ENCODE measurements at regions not wholly inside any gene's neighbourhood (a gene's known extent, or its start where the extent isn't known, plus 50 kb on each side); places are given as distances from the start of the nearest gene placed in this dataset.

GRCh38 chr2:235162082-235162836 is 210.4 kb downstream of the SH3BP4 start:
- H2AFZ ChIP-seq (ENCODE audit: low read length), result 0 out of 2 replicates have a peak overlapping the region, but pooled peaks have one; percentile 8
- TF ChIP-seq EZH2phosphoT487 (IDR thresholded peaks at IDR 0.05; ENCODE audit: low read length) (no peak), EZH2 (optimal IDR thresholded peaks at IDR 0.05; ENCODE audit: low read depth, low read length) (no peak), CTCF (IDR thresholded peaks at IDR 0.05; ENCODE audit: low read length) (no peak)
- H3K4me2 ChIP-seq (ENCODE audit: low read depth, low read length), result no peak overlapping the region
- no peaks in the 10 kb centered on the region for H4K20me1 ChIP-seq (ENCODE audit: insufficient read depth, low read length)
- no peaks in the 10 kb centered on the region for H3K9me3 ChIP-seq (replicated peaks; ENCODE audit: insufficient read depth, low read length)
- H3K27me3 ChIP-seq (replicated peaks; ENCODE audit: insufficient read depth, low read length), result no peaks in the 10 kb centered on the region
- no peaks in the 10 kb centered on the region for H3K79me2 ChIP-seq (ENCODE audit: low read length)
- H3K36me3 ChIP-seq (replicated peaks; ENCODE audit: insufficient read depth, low read length), result no peaks in the 10 kb centered on the region
- no peaks in the 10 kb centered on the region for H3F3A ChIP-seq (ENCODE audit: insufficient read depth, low read length)
- no peaks in the 10 kb centered on the region for H3K9me2 ChIP-seq (replicated peaks; ENCODE audit: insufficient read depth, low read length)
- H3K27ac ChIP-seq (ENCODE audit: low read length), result no peak overlapping the region
- H3K4me1 ChIP-seq (ENCODE audit: low read length), result no peaks in the 10 kb centered on the region
- no peak overlapping the region for H3K9ac ChIP-seq (ENCODE audit: low read length)
- no peak overlapping the region for H3K4me3 ChIP-seq (ENCODE audit: low read length)
- DNase-seq, result peak; percentile 6

- Histone ChIP-seq H3K9me2 (replicated peaks; ENCODE audit: insufficient read depth, low read length) (no peaks in the 10 kb centered on the region), H3K27me3 (replicated peaks; ENCODE audit: insufficient read depth, low read length) (no peaks in the 10 kb centered on the region), H3K79me2 (ENCODE audit: low read length) (no peaks in the 10 kb centered on the region), H3K36me3 (replicated peaks; ENCODE audit: insufficient read depth, low read length) (no peaks in the 10 kb centered on the region), H3F3A (ENCODE audit: insufficient read depth, low read length) (no peaks in the 10 kb centered on the region), H3K4me3 (ENCODE audit: low read length) (no peak overlapping the region), H3K4me2 (ENCODE audit: low read depth, low read length) (no peak overlapping the region), H3K4me1 (ENCODE audit: low read length) (no peaks in the 10 kb centered on the region), H3K9me3 (replicated peaks; ENCODE audit: insufficient read depth, low read length) (no peaks in the 10 kb centered on the region), H4K20me1 (ENCODE audit: insufficient read depth, low read length) (no peaks in the 10 kb centered on the region), H3K9ac (ENCODE audit: low read length) (no peak overlapping the region), H2AFZ (ENCODE audit: low read length) (no peak overlapping the region), H3K27ac (ENCODE audit: low read length) (no peak overlapping the region)
- no peak for DNase-seq
- TF ChIP-seq CTCF (IDR thresholded peaks at IDR 0.05; ENCODE audit: low read length) (no peak), EZH2phosphoT487 (IDR thresholded peaks at IDR 0.05; ENCODE audit: low read length) (no peak), EZH2 (optimal IDR thresholded peaks at IDR 0.05; ENCODE audit: low read depth, low read length) (no peak)
Measured at GRCh38 chr2:235162837-235163197, 211.0 kb downstream of the SH3BP4 start.

GRCh38 chr2:235165136-235165535 is 213.3 kb downstream of the SH3BP4 start:
- H3K36me3 ChIP-seq (replicated peaks; ENCODE audit: insufficient read depth, low read length), result no peaks in the 10 kb centered on the region
- H3K9me2 ChIP-seq (replicated peaks; ENCODE audit: insufficient read depth, low read length), result no peaks in the 10 kb centered on the region
- no peak overlapping the region for H3K27ac ChIP-seq (ENCODE audit: low read length)
- no peak overlapping the region for H2AFZ ChIP-seq (ENCODE audit: low read length)
- H3K4me2 ChIP-seq (ENCODE audit: low read depth, low read length), result no peak overlapping the region
- no peak for DNase-seq
- no peaks in the 10 kb centered on the region for H3K27me3 ChIP-seq (replicated peaks; ENCODE audit: insufficient read depth, low read length)
- H3F3A ChIP-seq (ENCODE audit: insufficient read depth, low read length), result no peaks in the 10 kb centered on the region
- H3K9ac ChIP-seq (ENCODE audit: low read length), result no peak overlapping the region
- H3K4me1 ChIP-seq (ENCODE audit: low read length), result no peaks in the 10 kb centered on the region
- H3K9me3 ChIP-seq (replicated peaks; ENCODE audit: insufficient read depth, low read length), result no peaks in the 10 kb centered on the region
- TF ChIP-seq EZH2 (optimal IDR thresholded peaks at IDR 0.05; ENCODE audit: low read depth, low read length), result no peak
- TF ChIP-seq EZH2phosphoT487 (IDR thresholded peaks at IDR 0.05; ENCODE audit: low read length), result no peak
- no peak for TF ChIP-seq CTCF (IDR thresholded peaks at IDR 0.05; ENCODE audit: low read length)
- no peak overlapping the region for H3K4me3 ChIP-seq (ENCODE audit: low read length)
- H4K20me1 ChIP-seq (ENCODE audit: insufficient read depth, low read length), result no peaks in the 10 kb centered on the region
- H3K79me2 ChIP-seq (ENCODE audit: low read length), result no peaks in the 10 kb centered on the region

Measured in MM.1S (cell line).